ENCODE measurements at regions not wholly inside any gene's neighbourhood (a gene's known extent, or its start where the extent isn't known, plus 50 kb on each side); places are given as distances from the start of the nearest gene placed in this dataset.
A peak's percentile ranks its signal among the peaks of the same experiment; 100 is the strongest.
"Not testable (repeated sequence)": the region's sequence is repeated elsewhere in the genome, so short reads cannot be mapped to it uniquely, and the experiment has no call there.

DNA sequence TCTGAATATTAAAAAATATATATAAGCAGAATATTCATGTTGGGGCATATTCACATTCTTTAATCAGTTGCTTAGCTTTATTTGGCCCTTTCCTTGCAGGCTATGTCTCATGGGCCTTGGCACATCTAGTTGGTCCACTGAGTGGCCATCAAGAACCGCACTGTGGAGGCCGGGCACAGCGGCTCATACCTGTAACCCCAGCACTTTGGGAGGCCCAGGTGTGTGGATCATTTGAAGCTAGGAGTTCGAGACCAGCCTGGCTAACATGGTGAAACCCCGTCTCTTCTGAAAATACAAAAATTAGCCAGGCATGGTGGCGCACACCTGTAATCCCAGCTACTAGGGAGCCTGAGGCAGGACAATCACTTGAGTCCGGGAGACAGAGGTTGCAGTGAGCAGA, 127.6 kb upstream of the TANK start:
- DNase-seq, result no peak

DNA sequence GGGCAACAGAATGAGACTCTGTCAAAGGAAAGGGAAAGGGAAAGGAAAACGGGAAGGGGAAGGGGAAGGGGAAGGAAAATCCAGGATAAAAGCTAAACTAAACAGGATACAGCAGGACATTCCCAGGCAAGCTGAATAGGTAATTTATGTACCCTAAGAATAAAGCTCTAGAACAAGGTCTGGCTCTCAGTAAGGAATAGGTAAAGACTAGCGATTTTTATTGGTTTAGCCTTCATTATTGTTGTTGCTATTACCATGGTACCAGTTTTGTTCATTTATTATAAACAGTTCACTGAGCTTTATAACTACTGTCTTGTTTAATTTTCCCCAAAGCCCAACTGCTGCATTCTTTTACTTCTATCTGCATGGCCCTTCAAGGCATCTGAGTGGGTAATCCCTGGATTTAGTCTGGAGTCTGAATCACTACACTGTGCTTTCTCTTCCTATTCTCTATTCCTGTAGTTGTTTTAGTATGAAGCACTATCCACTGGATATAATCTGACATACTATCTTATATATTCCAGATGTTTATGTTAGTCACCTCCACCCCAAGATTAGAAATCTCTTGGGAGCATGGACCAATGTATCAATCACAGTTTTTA, 127.1 kb upstream of the TANK start:
- no peak for DNase-seq

DNA sequence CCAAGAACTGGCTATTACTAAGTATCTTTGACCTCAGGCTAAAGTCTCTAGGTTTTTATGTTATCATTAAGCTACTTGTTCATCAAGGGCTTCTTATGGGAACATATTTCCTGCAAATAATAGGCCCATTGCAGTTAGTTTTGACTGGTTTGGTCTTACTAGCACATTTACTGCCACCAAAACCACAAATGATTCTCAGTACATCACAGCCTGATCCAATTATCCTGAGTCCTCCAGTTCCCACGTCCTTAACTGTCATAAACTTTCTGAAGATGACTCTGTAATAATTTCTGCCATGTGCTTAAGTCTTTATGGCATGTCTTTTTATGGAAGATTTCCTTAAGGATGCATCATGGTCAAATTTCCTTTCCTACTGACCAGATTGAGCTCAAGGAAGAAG, 123.3 kb upstream of the TANK start:
- DNase-seq, result no peak

DNA sequence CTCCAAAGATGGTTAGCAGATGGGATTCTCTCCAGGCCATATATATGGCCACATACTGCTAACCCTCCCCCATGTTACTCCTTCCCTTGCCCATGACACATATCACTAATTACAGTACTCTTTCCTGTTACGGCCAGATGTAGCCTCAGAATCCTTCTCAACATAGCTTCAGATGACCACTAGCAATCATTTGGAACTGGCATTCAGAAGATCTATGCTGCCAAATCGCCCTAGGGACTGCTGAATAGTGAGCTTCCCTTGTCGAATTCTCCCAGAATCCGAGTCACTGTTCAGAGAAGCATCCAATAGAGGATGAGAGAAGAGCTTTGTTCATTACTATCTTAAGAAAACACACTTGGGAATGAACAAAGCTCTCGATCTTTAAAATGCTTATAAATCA, 121.2 kb upstream of the TANK start:
- no peak for DNase-seq

DNA sequence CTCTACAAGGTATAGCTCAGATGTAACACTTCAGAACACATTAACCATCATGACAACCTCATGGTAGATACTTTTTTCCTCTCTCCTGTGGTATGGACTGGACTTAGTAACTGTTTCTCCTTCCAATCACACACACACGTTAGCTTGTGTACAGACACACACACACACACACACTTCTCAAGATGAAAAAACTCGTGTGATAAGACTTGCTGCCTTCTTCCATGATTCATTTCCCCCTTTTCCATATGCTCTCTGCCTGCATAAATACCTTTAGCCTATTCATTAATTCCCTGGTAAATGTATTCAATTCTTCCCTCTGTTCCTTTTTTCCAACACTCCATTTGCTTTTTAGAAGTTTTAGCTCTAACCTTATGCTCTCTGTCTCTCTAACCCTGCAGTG, 118.9 kb upstream of the TANK start:
- no peak for DNase-seq

DNA sequence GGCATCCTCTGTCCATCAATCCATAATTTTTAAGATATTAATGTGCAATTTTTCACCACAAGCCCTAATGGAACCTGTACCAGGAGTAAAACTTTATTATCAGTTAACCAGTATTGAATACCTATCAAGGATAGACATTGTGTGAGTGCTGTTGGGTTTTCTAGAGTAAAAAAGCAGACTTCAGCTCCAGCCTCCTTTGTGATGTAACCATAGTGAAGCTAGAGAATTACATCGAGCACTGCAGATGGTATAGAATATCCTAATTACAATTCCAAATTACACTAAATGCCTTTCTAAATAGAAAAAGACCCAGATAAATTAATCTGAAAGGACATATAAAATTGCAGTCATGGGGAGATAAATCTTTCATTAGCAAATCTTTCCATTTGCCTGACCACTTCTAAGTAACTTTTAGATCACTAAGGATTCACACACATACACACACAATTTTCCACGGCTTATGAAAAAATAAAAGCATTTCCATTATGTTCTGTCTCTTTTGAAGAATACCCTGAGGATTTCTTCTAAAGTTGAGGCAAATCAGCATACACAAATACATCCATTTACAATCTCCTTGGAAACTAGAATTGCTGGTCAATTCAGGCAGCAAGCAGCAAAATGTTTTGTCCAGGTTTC, 117.1 kb upstream of the TANK start:
- no peak for DNase-seq

DNA sequence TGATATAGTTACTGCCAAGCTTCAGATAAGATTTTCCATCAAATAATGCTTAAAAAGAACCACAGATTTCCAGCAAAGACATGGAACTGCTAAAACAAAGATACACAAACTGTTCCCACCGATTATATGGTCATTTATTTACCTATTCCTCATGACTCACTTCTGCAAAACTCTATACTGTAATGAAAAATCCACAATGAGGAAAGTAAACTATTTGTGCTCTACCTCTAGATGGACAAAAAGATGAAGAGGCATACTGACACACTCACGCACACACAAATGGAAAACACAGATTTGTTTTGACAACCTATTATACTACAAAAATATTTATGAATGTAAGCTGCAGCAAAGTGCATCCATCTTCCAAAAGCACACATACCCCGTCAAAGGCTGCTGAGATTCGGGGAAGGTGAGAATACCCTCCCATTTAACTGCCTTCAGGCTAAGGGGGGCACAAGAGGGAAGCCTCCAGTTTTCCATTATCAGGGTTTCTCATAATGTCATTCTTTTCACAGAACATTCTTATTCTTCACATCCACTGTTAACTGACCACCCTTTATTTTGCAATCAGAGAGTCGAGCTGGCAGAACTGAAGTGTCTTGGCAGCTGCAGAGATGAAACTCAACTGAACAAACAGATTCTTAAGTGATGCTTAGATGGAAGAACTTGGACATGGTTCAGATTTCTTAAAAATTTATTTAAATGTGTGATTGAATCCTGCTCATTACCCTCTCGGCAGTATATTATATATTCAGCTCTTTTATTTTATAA, 115.9 kb upstream of the TANK start:
- DNase-seq, result no peak

DNA sequence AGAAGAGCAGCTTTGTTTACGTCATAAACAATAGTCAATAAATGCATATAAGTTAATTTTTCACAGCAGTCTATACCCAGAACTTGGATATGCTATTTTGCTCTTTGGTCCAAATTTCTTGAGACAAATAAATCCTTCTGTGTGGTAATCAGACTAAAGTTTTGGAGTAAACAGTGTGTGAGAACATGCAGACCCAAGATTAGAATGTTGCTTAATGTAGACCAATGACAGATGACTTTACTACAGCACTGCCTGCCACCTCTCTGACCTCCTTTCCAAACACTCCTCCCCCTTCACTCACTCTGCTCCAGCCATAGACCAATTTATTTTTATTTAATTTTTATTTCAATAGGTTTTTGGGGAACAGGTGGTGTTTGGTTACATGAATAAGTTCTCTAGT, 115.3 kb upstream of the TANK start:
- no peak for DNase-seq

DNA sequence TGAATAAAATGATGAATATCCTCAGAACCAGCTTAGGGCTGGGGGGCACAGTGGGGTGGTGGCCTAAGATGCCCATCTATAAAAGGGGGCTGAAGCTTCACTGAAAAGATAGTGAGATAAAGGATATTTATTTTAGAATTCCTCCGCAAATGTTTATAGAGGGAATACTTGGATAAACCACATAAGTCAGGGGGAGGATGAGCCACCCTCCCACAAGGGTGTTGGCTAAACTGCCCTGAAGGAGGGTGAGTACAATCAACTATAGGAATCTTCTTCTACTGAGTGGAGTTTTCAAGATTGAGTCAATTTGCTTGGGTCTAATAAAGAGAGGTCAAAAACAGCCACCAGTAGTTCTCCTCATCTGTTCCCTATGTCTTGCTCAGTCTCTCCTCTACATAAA, 114.5 kb upstream of the TANK start:
- DNase-seq, result no peak

DNA sequence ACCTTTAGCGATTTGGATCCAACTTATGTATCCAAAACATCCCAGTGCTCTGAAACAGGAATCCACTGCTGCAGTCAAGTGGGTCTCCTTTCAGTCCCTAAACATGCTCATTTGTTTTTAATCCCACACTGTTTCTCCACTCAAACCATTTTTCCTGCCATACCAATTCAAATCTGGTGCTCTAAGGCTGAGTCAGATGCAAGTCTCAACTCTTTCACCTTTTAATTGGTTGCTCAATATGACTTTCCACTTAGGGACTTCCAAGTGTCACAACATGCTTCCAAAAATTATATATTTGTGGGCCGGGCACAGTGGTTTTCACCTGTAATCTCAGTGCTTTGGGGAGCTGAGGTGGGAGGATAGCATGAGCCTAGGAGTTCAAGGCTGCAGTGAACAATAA, 113.4 kb upstream of the TANK start:
- DNase-seq, result no peak

DNA sequence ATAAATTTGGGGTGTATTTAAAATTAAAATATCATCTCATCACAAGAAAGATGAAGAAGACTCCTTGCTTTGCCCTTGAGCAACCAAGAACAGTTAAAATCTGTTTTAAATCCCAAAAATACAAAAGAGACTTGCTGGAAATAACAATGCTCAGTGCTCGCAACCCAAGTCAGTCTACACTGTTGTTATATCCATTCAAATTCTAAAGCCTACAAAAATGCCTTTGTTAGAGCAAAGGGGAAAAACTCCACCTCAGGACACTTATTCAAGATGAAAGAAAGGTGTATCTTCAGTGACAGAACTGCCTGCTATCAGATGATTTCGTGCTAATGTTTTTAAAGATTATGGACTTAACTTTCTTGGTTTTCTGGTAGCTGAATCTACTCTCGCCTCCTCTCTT, 111.9 kb upstream of the TANK start:
- no peak for DNase-seq

DNA sequence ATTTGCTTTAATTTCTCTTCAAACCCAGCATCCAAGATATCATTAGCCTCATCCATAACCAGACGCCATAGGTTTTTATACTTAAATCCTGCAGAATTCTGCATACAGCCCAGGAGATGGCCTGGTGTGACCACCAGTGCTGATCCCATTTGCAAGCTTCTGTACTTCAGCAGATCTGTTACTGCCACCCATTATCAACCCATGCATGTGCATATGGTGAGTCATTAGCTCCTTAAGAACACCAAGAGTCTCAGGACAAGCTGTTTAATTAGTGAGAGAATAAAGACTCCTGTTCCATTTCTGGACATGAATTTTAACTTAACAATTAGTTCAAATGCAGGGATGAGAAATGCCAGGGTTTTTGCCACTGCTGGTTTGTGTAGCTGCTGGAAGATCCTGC, 110.7 kb upstream of the TANK start:
- no peak for DNase-seq

DNA sequence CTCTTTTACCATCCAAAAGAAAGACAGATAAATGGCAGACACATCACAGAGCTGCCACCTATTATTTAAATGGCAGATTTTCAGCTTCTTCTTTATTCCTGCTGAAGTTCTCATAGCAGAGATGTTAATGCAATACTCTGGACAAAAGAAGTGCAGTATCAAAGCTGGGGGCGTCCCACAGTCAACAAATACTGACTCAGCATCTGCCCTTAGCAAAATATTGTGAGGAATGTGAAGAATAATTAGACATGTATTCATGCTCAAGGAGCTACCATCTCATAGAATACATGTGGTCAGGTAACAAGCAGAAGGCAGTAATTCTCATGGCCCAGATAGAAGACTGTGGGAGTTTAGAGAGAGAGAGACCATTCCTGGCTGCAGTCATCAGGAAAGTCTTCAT, 108.0 kb upstream of the TANK start:
- DNase-seq, result no peak

DNA sequence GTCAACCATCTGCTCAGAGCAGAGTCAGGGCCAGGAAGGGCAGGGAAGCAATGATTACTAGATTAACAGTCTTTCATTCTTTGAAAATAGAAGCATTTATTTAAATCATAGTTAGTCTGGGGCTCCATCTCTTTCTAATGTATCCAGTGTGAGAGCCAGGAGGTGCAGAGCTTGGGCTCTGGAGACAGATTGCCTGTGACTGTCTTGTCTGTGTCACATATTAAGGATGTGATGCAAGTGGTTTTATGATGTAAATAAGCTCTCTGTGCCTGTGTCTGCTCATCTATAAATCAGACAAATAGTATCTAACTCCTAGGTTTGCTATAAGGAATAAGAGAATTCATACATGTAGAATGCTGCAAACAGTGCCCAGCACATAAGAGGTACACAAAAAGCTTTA, 104.9 kb upstream of the TANK start:
- no peak for DNase-seq

DNA sequence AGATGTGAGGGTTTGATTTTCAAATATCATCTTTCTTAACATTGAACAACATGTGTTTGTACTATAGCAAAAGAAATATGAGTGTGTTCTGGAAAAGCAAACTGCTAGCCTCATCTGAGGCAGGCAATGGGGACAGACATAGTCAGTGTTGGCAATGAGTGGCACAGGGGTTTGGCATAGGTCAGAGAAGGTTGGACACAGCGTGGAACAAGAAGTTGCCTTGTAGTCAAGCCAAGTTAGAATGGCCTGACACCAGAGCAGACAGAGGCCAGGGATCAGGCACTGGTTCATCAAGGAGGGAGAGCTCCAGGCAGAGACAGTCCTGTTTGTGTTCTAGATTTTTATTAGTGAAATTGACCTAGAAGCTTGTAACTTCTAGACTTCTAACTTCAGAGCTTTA, 100.8 kb upstream of the TANK start:
- no peak for DNase-seq

DNA sequence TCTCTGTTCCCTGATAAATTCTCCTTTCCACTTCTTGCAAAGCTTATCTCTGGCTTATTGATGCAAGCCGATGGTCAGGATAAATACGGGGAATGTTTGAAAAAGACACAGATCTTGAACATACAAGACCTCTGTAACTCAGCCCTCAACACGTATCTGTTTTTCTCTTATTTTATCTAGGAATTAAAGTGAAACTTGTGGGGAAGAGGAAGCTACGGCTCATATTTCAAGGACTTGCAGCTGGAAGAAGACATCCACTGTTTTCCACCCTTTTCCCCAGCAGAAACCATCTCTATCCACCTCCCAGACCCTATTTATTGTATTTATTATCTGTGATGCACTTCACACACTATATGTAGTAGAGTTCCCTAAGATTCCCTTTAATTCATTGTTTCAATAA, 98.4 kb upstream of the TANK start:
- no peak for DNase-seq

DNA sequence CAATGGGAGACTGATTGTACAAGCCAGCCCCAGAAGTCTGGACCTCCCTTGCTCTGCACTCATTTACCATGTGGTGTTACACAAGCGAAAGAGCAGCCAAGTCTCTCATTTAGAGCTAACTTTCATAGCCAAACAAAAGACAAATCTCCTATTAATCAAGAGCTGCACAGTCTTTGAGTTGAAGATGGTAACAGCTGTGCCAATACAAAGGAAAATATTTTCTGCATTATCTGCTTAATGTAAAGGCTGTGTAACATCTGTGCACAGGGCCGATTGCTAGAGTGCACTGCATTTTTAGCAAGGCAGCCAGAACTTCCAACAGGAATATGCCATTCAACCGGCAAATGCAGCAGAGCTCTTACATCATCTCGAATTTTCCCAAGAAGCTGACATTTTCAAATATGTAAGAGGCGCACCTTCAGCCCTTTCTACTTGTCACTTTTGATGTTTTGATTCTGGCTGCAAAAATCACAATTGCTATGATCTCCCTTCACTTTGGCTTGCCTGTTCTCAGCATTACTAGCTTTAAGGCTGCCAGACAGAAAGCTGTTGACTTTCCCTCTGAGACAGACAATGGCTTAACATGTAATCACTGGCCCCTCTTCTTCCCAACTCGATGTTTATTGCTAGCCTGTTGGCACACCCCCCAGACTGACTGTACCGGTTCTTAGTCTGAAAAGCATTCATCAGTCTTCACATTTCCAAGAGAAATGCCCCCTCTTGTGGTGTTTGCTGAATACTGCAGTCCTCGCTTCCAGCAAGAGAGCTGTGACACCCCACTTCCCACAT, 96.9 kb upstream of the TANK start:
- DNase-seq, result peak; percentile 83

DNA sequence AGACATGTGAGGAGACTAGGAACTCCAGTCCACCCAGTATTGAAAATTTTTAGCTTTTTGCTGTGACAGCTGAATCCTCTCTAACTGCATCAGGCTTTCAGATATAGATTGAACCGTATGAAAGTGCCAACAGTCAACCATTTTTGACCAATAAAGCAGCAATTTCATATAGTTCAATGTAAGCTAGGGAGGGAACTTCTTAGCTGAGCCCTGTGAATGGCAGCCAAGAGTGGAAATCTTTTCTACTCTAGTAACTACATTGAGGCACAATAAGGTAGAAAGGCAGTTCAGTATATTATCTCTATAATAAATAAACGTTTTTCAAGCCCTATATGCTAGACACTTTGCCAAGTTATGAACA, 96.3 kb upstream of the TANK start:
- no peak for DNase-seq

DNA sequence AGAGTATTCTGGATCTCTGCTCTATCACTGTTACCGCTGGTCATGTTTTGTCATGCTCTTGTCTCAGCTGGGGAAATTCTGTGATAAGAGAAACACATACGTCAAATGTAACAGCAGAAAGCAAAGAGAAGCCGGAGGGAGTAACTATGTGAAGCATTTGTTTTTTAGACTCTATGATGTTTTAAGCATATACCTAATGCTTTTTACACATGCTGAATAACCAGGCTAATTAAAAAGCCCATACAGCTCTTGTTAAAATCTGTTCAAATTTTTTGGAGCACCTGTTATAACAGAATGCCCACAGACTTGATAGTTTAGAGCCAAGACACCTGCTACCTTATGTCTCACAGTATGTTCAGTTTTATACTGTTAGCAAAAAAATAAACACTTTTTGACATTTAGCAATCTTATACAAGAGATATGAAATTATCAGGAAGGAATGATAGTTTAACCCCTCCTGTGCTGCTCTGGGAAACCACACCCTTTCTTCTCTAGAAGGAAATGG, 92.3 kb upstream of the TANK start:
- no peak for DNase-seq

DNA sequence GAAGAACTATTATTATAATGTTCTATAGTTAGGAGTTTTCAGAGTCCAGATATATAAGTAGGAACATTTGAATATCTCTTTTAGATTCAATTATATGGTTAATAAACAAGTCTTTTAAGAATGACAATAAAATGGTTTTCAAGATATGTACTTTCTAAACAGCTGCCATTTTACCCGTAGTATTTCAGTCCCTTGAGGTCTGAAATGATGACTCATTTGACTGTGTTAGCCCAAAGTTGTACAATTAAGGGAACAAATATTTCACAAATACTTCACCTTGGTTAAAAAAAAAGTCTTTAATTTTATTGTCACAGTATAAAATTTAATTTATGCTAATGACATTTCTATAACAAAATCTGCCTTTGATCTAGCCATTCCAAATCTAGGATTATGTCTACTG, 91.6 kb upstream of the TANK start:
- peak; percentile 37 for DNase-seq

DNA sequence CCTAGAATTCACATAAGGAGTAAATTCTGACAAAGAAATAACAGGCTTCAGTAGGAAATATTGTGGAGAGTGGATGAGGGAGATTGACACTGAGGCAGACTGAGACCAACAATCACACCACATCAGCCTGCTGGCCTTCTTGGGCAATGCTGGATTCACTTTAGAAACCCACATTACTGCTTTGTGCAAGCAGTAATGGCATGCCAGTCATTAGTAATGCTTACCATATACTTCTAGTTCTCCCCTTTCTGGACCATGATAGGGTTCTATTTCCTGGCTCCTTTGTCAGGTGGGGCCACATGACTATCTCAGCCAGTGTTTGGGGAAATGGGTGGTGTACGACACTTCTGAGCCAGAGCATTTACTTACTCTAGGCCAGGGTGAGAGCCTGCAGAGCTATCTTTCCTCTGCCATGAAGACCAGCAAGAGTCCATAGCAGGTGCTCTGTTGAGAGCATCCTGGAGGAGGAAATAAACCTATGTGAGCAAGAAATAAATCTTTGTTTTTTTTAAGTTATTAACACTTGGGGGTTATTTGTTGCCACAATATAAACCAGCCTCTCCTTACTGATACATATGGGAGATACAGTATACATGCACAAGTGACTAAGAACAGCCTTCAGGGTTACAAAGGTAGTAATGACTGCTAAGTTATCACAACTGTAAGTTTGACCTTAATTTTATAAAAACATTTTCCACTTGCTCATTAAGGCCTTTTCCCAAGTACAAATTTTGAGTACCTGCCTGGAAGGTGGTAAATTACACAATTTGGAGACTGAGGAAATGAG, 89.3 kb upstream of the TANK start:
- DNase-seq, result peak; percentile 38

DNA sequence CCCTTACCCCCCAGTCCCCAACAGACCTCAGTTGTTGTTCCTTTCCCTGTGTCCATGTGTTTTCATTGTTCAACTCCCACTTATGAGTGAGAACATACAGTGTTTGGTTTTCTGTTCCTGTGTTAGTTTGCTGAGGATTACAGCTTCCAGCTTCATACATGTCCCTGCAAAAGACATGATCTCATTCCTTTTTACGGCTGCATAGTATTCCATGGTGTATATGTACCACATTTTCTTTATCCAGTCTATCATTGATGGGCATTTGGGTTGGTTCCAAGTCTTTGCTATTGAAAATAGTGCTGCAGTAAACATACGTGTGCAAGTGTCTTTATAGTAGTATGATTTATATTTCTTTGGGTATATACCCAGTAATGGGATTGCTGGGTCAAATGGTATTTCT, 87.8 kb upstream of the TANK start:
- DNase-seq, result not testable (repeated sequence)

DNA sequence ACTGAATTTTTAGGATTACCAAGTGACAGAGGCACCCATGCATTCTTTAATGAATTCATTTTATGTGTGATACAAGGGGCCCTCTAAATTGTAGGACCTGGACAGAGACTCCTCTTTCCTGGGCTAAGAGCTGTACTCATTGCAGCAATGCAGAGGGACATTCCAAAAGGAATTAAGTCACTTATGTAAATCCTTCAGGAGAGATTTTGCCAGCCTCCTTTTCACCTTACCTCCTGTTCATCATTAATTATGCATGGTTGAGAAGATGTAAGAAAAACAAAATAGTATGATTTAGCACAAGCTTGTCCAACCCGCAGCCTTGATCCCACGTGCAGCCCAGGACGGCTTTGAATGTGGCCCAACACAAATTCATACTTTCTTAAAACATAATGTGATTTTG, 84.5 kb upstream of the TANK start:
- no peak for DNase-seq

Data from inflammatory macrophage treated with lipopolysaccharide for 4 hours (primary cell).